Cardiac muscle cell (in vitro differentiated cells and primary cell): ENCODE measurements at regions not wholly inside any gene's neighbourhood (a gene's known extent, or its start where the extent isn't known, plus 50 kb on each side); places are given as distances from the start of the nearest gene placed in this dataset.
A peak's percentile ranks its signal among the peaks of the same experiment; 100 is the strongest.
"Not testable (repeated sequence)": the region's sequence is repeated elsewhere in the genome, so short reads cannot be mapped to it uniquely, and the experiment has no call there.

ENCODE experiments used
- DNase-seq, 2 donors: peaks; one replicate each; pipeline versions ENCODE4 v3.0.0 to v3.0.0-alpha.2; 2010 to 2017; ENCODE audit warnings: low read depth in 1 of 2, low spot score in 1 of 2
- H3K27ac ChIP-seq: fragments of 200-600 bp; sonication (generic); 2 replicates; pipeline ENCODE4 v1.5.1; 2016
- H3K27me3 ChIP-seq: fragments of 200-600 bp; sonication (generic); 2 replicates; pipeline ENCODE4 v1.6.0; 2016; ENCODE audit warnings: control low read depth
- H3K36me3 ChIP-seq: fragments of 200-600 bp; sonication (generic); 2 replicates; pipeline ENCODE4 v1.5.1; 2016; ENCODE audit warnings: control low read depth
- H3K4me1 ChIP-seq: fragments of 200-600 bp; sonication (generic); 2 replicates; pipeline ENCODE4 v1.8.1; 2017; ENCODE audit warnings: low read depth, mild to moderate bottlenecking, mixed run types
- H3K4me3 ChIP-seq: fragments of 200-600 bp; sonication (generic); 2 replicates; pipeline ENCODE4 v1.5.1; 2016; ENCODE audit warnings: mild to moderate bottlenecking
- H3K9me3 ChIP-seq: fragments of 200-600 bp; sonication (generic); 2 replicates; pipeline ENCODE4 v1.5.1; 2017; ENCODE audit warnings: low read depth, mild to moderate bottlenecking, control low read depth
- CTCF ChIP-seq: IDR thresholded peaks from 2 replicates; pipeline ENCODE4 v1.5.1; 2012; ENCODE audit warnings: low read depth, mild to moderate bottlenecking, low read length

GRCh38 chr11:98729118-98729517 lies 291.6 kb upstream of the CNTN5 start:
- no peaks in the 10 kb centered on the region for H3K27me3 ChIP-seq
- no peaks in the 10 kb centered on the region for H3K9me3 ChIP-seq
- no peak overlapping the region for H3K27ac ChIP-seq
- no peak for TF ChIP-seq CTCF
- H3K4me3 ChIP-seq = no peak overlapping the region
- no peaks in the 10 kb centered on the region for H3K4me1 ChIP-seq
- H3K36me3 ChIP-seq = no peaks in the 10 kb centered on the region
- no peak for DNase-seq

- Histone ChIP-seq H3K9me3 (no peaks in the 10 kb centered on the region), H3K4me3 (no peak overlapping the region), H3K27ac (no peak overlapping the region), H3K4me1 (no peaks in the 10 kb centered on the region), H3K27me3 (no peaks in the 10 kb centered on the region), H3K36me3 (no peaks in the 10 kb centered on the region)
- no peak for DNase-seq
- no peak for TF ChIP-seq CTCF
Observed at GRCh38 chr11:98732947-98733346, 287.8 kb upstream of the CNTN5 start.

DNA sequence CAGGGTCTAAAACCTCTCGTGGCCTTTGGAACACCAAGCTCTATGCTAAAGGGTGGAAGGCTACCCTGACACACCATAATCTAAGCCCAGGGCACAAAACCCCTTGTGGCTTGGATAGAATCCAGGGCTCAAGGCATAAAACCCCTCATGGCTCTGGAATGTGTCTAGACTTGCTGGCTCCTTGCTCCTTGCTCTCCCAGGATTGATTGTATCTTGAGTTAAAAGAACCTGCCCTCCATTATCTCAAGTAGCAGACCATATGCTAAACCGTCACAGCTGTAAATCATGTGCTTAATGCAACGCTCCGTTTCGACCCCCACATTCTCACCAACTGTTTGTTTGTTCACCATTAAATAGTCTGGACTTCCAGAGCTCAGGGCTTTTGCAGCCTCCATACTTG lies 287.4 kb upstream of the CNTN5 start:
- not testable (repeated sequence) for H3K4me3 ChIP-seq, H3K9me3 ChIP-seq, H3K36me3 ChIP-seq, DNase-seq, H3K27ac ChIP-seq, H3K4me1 ChIP-seq, H3K27me3 ChIP-seq

DNA sequence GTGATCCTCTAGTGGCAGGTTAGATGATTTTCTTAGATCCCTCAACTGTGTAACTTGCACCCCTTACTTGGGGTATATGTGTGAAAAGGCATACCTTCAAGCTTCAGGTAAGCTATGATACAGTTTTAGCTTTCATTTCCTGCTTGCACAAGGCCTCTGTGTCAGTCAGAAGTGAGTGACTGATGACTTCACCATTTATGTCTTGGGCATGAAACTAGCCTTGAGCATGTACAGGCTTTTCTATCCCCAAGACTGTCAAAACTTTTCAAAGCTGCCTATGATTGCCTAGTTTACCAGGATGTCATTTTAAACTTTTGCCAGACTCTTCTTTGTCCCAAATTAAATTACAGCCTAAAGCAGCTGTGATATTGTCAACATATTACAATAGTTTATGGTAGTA lies 286.1 kb upstream of the CNTN5 start:
- H3K4me3 ChIP-seq = no peak overlapping the region
- H3K9me3 ChIP-seq = no peaks in the 10 kb centered on the region
- no peaks in the 10 kb centered on the region for H3K4me1 ChIP-seq
- H3K27ac ChIP-seq = no peak overlapping the region
- DNase-seq = no peak
- TF ChIP-seq CTCF = no peak
- H3K36me3 ChIP-seq = no peaks in the 10 kb centered on the region
- H3K27me3 ChIP-seq = no peaks in the 10 kb centered on the region

DNA sequence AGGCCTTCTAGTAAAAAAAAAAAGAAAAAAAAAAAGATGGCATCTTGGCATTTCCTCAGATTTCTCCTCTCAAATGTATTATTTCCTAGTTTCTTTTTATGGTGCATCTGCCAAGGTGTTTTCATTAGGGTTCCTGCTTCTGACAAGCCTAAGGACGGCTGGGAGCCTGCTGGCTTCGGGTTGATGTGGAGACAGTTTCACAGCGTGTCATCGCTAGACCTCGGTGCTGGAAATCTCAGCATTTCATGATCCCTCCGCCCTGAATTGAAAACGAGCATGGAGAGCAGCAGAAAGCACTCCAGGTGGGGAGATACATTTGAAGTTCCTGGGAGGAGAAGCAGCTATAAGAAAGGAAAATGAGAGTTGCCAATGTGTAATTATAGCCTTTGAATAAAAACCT lies 283.9 kb upstream of the CNTN5 start:
- no peaks in the 10 kb centered on the region for H3K9me3 ChIP-seq
- DNase-seq = no peak
- H3K27me3 ChIP-seq = no peaks in the 10 kb centered on the region
- no peaks in the 10 kb centered on the region for H3K36me3 ChIP-seq
- TF ChIP-seq CTCF = no peak
- no peak overlapping the region for H3K4me3 ChIP-seq
- no peaks in the 10 kb centered on the region for H3K4me1 ChIP-seq
- H3K27ac ChIP-seq = no peak overlapping the region

- Histone ChIP-seq H3K9me3 (no peaks in the 10 kb centered on the region), H3K36me3 (no peaks in the 10 kb centered on the region), H3K4me1 (no peaks in the 10 kb centered on the region), H3K27me3 (no peaks in the 10 kb centered on the region), H3K27ac (no peak overlapping the region), H3K4me3 (no peak overlapping the region)
- peak in 1 of 2 donors; percentile 68 for DNase-seq
- TF ChIP-seq CTCF = no peak
Observed at GRCh38 chr11:98740321-98740720, 280.4 kb upstream of the CNTN5 start.

- H3K4me1 ChIP-seq, H3K36me3 ChIP-seq, DNase-seq: not testable (repeated sequence)
Observed at GRCh38 chr11:98763446-98763845, 257.3 kb upstream of the CNTN5 start.

More at GRCh38 chr11:98763446-98763845, 257.3 kb upstream of the CNTN5 start:
- H3K27ac ChIP-seq, H3K4me3 ChIP-seq, H3K27me3 ChIP-seq, H3K9me3 ChIP-seq: not testable (repeated sequence)
